Colonic mucosa (tissue), 4 donors: ENCODE measurements at regions not wholly inside any gene's neighbourhood (a gene's known extent, or its start where the extent isn't known, plus 50 kb on each side); places are given as distances from the start of the nearest gene placed in this dataset.
"Not testable (repeated sequence)": the region's sequence is repeated elsewhere in the genome, so short reads cannot be mapped to it uniquely, and the experiment has no call there.

Experiments used
- DNase-seq: peaks from one replicate; pipeline ENCODE4 v3.0.0-alpha.2; 2020
- H3K27ac ChIP-seq: fragments of 200-600 bp; one replicate; pipeline ENCODE4 v1.8.0; 2021
- H3K27me3 ChIP-seq: fragments of 200-600 bp; one replicate; pipeline ENCODE4 v1.8.0; 2021
- H3K36me3 ChIP-seq: fragments of 200-600 bp; one replicate; pipeline ENCODE4 v1.8.0; 2021
- H3K4me1 ChIP-seq: fragments of 200-600 bp; one replicate; pipeline ENCODE4 v1.8.0; 2021; ENCODE audit warnings: mild to moderate bottlenecking
- H3K4me3 ChIP-seq: fragments of 200-600 bp; one replicate; pipeline ENCODE4 v1.8.0; 2021
- H3K9ac ChIP-seq, 2 donors: one replicate each; pipeline ENCODE4 v1.7.0; 2013; ENCODE audit warnings: control low read depth in 2 of 2, low read depth in 2 of 2, low read length in 2 of 2
- H3K9me3 ChIP-seq: fragments of 200-600 bp; one replicate; pipeline ENCODE4 v1.8.0; 2021
- intact Hi-C: fragments of 100-400 bp; cut with DNase I; formaldehyde crosslinking; loops from one replicate; pipeline ENCODE4 v1.14.1; 2022
- TF ChIP-seq, protein P1 (sequence below): fragments of 200-600 bp; IDR thresholded peaks from one replicate; pipeline ENCODE4 v1.8.0; 2022; ENCODE audit warnings: antibody characterized with exemption, mild to moderate bottlenecking
- donor health status: healthy.
- donor health status: DM: no; HTN: no; CAD: no.
- donor health status: DM: no; HTN: no; CAD: no.

DNA sequence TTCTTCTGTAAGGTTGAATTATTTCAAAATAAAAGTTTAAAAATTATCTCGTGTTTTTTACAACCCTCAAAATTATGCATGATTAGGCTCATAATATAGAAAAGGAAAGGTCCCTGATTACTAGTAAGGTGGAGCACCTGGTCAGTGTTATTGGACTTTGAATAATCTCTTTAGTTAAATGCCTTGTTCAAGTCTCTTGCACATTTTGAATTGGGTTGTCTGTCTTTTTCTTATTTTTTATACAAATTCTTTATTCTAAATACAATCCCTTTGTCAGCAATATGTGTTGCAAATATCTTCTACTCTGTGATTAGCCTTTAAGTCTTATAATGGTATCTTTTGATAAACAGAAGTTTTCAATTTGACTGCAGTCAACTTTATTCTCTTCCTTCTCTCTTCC, 100.7 kb upstream of the TNFSF4 start:
- Histone ChIP-seq H3K27ac (no peak overlapping the region), H3K9me3 (no peaks in the 10 kb centered on the region), H3K4me1 (no peaks in the 10 kb centered on the region), H3K36me3 (no peaks in the 10 kb centered on the region), H3K27me3 (no peaks in the 10 kb centered on the region), H3K4me3 (no peak overlapping the region), H3K9ac (no peak overlapping the region)
- TF ChIP-seq, protein P1, sequence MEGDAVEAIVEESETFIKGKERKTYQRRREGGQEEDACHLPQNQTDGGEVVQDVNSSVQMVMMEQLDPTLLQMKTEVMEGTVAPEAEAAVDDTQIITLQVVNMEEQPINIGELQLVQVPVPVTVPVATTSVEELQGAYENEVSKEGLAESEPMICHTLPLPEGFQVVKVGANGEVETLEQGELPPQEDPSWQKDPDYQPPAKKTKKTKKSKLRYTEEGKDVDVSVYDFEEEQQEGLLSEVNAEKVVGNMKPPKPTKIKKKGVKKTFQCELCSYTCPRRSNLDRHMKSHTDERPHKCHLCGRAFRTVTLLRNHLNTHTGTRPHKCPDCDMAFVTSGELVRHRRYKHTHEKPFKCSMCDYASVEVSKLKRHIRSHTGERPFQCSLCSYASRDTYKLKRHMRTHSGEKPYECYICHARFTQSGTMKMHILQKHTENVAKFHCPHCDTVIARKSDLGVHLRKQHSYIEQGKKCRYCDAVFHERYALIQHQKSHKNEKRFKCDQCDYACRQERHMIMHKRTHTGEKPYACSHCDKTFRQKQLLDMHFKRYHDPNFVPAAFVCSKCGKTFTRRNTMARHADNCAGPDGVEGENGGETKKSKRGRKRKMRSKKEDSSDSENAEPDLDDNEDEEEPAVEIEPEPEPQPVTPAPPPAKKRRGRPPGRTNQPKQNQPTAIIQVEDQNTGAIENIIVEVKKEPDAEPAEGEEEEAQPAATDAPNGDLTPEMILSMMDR = no peak
- DNase-seq = no peak
- intact Hi-C loops = no loop called here

DNA sequence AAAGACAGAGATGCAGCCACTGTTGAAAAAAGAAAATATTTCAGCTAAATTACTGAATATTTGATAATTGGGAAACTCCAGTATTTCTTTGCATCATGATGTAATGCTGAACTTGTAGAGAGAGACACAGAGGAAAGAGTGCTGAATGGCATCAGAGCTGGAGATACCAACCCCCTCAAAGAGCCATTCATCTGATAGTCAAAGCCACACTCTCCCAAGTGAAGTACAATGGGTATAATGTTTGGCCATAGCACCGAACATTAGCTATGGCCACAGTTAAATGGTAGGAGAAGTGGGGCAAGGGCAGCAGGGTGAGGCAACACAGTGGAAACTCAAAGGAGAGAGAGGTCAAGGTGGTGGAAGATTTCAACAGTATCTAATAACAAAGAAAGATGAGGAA, 107.5 kb upstream of the TNFSF4 start:
- TF ChIP-seq, protein P1 = no peak
- Histone ChIP-seq H3K27me3 (no peaks in the 10 kb centered on the region), H3K36me3 (no peaks in the 10 kb centered on the region), H3K9ac (no peak overlapping the region), H3K4me1 (no peaks in the 10 kb centered on the region), H3K4me3 (no peak overlapping the region), H3K27ac (no peak overlapping the region), H3K9me3 (no peaks in the 10 kb centered on the region)
- intact Hi-C loops = no loop called here
- DNase-seq = no peak

DNA sequence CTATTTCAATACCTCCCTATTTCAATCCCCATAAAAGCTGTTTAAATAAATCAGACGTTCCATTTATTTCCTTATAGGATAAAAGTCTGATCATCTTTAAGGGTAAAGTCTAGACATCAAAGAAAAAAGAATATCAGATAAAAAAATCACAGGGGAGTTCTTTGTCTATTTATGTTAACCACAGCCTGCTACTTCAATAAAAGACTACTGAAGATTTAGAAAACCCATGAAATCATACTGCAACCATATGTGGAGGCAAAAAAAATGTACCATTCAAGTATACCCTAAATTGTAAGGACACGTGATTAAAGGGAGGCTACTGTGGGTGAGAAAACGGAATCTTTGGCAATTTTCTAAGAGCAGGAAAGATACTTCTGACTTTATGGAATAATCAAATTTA, 108.2 kb upstream of the TNFSF4 start:
- H3K27ac ChIP-seq = no peak overlapping the region
- intact Hi-C loops = no loop called here
- H3K9ac ChIP-seq = no peak overlapping the region
- no peaks in the 10 kb centered on the region for H3K27me3 ChIP-seq
- TF ChIP-seq, protein P1 = no peak
- no peaks in the 10 kb centered on the region for H3K36me3 ChIP-seq
- no peaks in the 10 kb centered on the region for H3K4me1 ChIP-seq
- no peaks in the 10 kb centered on the region for H3K9me3 ChIP-seq
- no peak for DNase-seq
- H3K4me3 ChIP-seq = no peak overlapping the region

DNA sequence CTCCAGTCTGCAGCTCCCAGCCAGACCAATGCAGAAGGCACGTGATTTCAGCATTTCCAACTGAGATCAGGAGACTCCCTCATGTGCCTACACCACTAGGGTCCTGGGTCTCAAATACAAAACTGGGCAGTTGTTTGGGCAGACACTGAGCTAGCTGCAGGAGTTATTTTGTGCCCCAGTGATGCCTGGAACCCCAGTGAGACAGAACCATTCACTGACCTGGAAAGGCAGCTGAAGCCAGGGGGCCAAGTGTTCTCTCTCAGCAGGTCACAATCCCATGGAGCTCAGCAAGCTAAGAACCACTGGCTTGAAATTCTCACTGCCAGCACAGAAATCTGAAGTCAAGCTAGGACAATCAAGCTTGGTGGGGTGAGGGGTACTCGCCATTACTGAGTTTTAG, 111.7 kb upstream of the TNFSF4 start:
- no peaks in the 10 kb centered on the region for H3K4me1 ChIP-seq
- intact Hi-C loops = no loop called here

DNA sequence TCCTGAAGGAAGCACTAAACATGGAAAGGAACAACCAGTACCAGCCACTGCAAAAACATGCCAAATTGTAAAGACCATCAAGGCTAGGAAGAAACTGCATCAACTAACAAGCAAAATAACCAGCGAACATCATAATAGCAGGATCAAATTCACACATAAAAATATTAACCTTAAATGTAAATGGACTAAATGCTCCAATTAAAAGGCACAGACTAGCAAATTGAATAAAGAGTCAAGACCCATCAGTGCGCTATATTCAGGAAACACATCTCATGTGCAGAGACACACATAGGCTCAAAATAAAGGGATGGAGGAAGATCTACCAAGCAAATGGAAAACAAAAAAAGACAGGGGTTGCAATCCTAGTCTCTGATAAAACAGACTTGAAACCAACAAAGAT, 117.2 kb upstream of the TNFSF4 start:
- H3K27ac ChIP-seq, H3K4me1 ChIP-seq, H3K9ac ChIP-seq, H3K9me3 ChIP-seq, intact Hi-C loops, H3K4me3 ChIP-seq, H3K36me3 ChIP-seq, DNase-seq, H3K27me3 ChIP-seq: not testable (repeated sequence)

More for the DNA sequence above, 111.7 kb upstream of the TNFSF4 start:
- no peak overlapping the region for H3K4me3 ChIP-seq
- TF ChIP-seq, protein P1 = no peak
- no peaks in the 10 kb centered on the region for H3K9me3 ChIP-seq
- H3K9ac ChIP-seq = no peak overlapping the region
- H3K36me3 ChIP-seq = no peaks in the 10 kb centered on the region
- DNase-seq = no peak
- H3K27ac ChIP-seq = no peak overlapping the region
- no peaks in the 10 kb centered on the region for H3K27me3 ChIP-seq

DNA sequence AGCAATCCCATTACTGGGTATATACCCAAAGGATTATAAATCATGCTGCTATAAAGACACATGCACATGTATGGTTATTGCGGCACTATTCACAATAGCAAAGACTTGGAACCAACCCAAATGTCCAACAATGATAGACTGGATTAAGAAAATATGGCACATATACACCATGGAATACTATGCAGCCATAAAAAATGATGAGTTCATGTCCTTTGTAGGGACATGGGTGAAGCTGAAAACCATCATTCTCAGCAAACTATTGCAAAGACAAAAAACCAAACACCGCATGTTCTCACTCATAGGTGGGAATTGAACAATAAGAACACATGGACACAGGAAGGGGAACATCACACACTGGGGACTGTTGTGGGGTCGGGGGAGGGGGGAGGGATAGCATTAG, 120.9 kb upstream of the TNFSF4 start:
- H3K27me3 ChIP-seq, H3K27ac ChIP-seq, H3K9me3 ChIP-seq, H3K4me3 ChIP-seq, H3K4me1 ChIP-seq, H3K9ac ChIP-seq, DNase-seq, intact Hi-C loops, H3K36me3 ChIP-seq: not testable (repeated sequence)

DNA sequence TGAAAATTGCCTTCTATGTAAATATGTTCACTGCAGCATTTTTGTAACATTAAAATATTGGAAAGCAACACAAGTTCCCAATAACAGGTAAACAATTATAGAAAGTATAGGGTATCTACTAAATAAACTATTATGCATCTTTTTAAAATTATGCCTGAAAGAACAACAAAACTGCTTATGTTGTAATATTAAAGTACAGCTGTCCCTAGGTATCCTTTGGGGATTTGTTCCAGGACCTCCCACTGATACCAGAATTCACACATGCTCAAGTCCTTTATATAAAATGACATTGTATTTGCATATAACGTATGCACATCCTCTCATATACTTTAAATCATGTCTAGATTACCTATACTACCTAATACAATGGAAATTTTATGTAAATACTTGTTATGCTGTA, 121.8 kb upstream of the TNFSF4 start:
- no peaks in the 10 kb centered on the region for H3K9me3 ChIP-seq
- H3K4me3 ChIP-seq = no peak overlapping the region
- no peaks in the 10 kb centered on the region for H3K27me3 ChIP-seq
- no peaks in the 10 kb centered on the region for H3K4me1 ChIP-seq
- no peak overlapping the region for H3K9ac ChIP-seq
- TF ChIP-seq, protein P1 = no peak
- no peak overlapping the region for H3K27ac ChIP-seq
- no peak for DNase-seq
- H3K36me3 ChIP-seq = no peaks in the 10 kb centered on the region
- intact Hi-C loops = no loop called here
